Vagina (tissue), 2 donors: ENCODE measurements at regions not wholly inside any gene's neighbourhood (a gene's known extent, or its start where the extent isn't known, plus 50 kb on each side); places are given as distances from the start of the nearest gene placed in this dataset.

Source experiments
- CTCF ChIP-seq, 3 experiments: fragments of 450-650 bp in 2 of 3; fragments of 200-600 bp in 1 of 3; sonication (generic) in 1 of 3; IDR thresholded peaks; one replicate each; pipeline ENCODE4 v1.5.1; 2017 to 2019; ENCODE audit warnings: antibody characterized with exemption in 3 of 3, mild to moderate bottlenecking in 2 of 3, moderate library complexity in 2 of 3
- POLR2A ChIP-seq, 2 donors: fragments of 450-650 bp; IDR thresholded peaks; one replicate each; pipeline ENCODE4 v1.6.1; 2017; ENCODE audit warnings: antibody characterized with exemption in 2 of 2, mild to moderate bottlenecking in 2 of 2, moderate library complexity in 2 of 2
- POLR2AphosphoS5 ChIP-seq, 2 donors: sonication (generic); formaldehyde crosslinking; IDR thresholded peaks; one replicate each; pipeline ENCODE4 v1.9.0; 2017; ENCODE audit warnings: antibody characterized with exemption in 2 of 2, mild to moderate bottlenecking in 2 of 2, low read depth in 1 of 2; ENCODE audit not compliant: insufficient read depth in 1 of 2

DNA sequence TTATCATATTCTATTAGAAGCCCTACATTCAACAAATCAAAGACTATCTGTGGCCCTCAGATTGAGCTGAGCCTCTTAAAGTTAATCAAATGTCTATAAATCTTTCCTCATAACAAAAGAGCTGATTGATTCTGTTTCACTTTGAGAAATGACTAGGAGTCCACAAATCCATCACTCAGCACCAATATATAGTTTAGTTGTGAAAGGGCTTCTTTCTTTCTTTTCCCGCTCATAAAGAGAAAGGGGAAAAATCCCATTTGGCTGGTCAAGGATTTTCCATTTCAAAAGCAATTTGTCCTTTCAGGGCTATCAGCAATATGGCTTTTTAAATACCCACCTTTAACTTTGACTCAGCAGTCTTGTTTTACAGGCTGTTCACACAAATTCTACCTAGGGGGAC is 408.5 kb upstream of the PCDH20 start:
- no peak for TF ChIP-seq POLR2A (IDR thresholded peaks at IDR 0.05)
- TF ChIP-seq CTCF (IDR thresholded peaks at IDR 0.05): no peak
- TF ChIP-seq POLR2AphosphoS5 (IDR thresholded peaks at IDR 0.05; ENCODE audit: insufficient read depth in 1 of 2, low read depth in 1 of 2): no peak
